ENCODE measurements at regions not wholly inside any gene's neighbourhood (a gene's known extent, or its start where the extent isn't known, plus 50 kb on each side); places are given as distances from the start of the nearest gene placed in this dataset.

DNA sequence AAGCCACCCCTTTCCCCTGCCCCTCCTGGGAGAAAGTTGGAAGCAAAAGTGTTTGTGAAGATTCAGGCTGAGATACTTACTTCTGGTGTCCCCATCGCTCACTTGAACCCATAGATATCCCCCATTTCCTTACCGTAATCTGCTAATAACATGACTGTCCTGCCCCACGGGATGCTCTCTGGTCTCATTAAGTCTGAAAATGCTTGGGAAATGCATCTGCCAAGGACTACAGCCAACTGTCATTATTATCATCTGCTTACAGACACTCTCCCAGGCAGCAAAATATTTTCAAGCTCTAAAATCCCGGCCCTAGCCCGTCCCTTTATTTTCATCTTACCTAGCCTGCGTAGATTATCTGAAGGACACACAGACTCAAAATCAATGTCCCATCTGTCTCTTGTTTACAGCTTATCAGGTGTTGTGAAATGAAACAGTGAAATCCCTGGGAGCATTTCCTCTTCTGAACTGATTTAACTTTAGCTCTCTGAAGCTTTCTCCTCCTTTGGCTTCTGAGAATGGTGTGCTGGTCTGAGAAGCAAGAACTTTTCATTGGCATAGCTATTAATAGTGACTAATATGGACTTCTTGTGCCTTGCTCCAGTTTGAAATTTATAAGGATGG is 126.9 kb upstream of the OSMR start:
- no peak for DNase-seq (ENCODE audit: low read depth)

DNA sequence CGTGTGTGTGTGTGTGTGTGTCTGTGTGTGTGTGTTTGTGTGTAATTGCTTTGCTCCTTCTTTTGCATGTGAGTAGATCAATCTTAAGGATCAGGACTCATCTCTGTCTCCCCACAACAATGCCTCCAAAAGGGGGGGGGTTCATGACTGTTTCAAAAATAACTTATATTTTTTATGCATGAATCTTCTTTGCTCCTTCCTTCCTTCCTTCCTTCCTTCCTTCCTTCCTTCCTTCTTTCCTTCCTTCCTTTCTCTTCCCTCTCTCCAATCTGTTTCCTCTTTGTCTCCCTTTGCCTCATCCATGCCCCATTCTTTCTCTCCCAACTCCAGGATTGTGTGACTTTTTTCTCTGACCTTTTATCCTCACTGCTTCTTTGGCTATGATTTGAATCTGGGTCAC is 126.4 kb upstream of the OSMR start:
- DNase-seq (ENCODE audit: low read depth): no peak

DNA sequence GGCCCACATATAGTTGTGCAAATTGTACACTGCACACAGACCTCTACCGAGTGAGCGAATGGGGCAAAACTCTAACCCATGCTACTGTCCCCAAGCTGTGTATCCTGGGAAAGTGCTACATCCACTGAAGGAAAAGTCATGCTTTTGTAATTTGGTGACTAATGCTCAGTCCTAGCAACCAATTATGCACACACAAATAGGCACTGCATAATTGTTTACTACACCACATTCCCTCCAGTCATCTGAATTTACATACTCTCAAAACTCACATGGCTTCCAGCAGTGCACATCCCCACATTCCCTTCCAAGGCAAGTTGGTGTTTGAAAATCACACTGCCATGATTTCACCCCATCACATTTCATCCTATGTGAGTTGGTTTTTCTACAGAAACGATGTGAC is 125.9 kb upstream of the OSMR start:
- peak; percentile 81 for DNase-seq (ENCODE audit: low read depth)

DNA sequence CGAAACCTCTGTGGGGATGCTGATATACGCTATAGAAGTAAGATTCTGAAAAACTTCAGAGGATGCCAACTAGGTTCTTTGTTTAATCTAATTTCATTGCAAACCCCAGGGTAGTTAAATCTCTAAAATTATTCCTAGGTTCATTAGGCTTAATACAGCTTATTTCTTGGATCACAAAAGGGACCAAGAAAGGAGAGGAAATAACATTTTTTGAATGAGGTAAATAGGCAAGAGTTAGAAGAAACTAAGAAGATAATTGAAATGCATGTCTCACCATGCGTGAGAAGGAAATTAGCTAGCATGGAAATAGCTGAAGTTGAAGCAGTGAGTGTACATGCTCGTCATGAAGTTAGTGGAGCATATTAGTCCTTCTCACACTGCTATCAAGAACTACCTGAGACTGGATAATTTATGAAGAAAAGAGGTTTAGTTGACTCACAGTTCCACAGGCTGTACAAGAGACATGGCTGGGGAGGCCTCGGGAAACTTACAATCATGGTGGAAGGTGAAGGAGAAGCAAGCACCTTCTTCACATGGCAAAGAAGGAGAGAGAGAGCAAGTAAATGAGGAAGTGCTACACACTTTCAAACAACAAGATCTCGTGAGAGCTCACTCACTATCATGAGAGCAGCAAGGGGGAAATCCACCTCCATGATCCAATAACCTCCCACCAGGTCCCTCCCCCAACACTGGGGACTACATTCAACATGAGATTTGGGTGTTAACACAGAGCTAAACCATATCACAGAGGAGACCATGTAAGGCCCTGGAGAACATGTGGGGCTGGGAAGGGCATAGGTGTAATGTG is 125.1 kb upstream of the OSMR start:
- no peak for DNase-seq (ENCODE audit: low read depth)

DNA sequence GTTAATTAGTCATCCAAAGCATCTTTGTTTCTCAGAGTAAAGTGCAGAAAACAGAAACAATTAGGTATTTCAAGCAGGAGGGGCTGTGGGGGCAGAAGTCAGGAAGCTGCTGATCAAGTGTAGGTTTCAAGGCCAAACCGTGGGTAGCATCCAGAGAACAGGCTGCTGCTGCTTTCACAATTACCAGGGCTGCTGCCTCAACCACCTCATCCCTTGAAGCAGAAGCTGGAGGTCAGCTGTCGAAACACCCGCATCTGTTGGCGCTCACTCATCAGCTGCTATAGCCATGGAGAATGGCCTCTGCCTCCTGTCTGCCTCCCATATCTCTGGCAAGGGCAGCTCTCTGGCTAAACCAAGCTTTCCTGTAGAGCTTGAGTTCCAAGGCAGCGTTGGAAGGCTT is 122.9 kb upstream of the OSMR start:
- DNase-seq (ENCODE audit: low read depth): peak; percentile 70

DNA sequence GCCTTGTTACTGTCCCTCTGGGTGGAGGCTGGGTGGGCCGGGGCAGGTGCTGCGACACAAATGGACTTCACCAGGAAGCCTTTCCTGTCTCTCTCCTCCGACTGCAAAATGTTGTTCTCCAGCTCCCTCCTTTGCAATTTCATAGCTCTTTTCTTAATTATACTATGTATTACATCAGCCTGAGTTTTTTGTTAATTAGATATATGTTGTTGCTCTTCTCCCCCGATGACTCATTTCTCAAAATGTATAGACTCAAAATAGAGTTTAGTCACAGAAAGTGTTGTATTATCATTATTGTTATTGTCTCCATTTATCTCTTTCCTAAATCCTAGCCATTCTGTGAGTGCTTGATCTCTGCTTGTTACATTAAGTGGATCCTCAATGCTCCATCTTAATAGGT is 122.4 kb upstream of the OSMR start:
- no peak for DNase-seq (ENCODE audit: low read depth)

DNA sequence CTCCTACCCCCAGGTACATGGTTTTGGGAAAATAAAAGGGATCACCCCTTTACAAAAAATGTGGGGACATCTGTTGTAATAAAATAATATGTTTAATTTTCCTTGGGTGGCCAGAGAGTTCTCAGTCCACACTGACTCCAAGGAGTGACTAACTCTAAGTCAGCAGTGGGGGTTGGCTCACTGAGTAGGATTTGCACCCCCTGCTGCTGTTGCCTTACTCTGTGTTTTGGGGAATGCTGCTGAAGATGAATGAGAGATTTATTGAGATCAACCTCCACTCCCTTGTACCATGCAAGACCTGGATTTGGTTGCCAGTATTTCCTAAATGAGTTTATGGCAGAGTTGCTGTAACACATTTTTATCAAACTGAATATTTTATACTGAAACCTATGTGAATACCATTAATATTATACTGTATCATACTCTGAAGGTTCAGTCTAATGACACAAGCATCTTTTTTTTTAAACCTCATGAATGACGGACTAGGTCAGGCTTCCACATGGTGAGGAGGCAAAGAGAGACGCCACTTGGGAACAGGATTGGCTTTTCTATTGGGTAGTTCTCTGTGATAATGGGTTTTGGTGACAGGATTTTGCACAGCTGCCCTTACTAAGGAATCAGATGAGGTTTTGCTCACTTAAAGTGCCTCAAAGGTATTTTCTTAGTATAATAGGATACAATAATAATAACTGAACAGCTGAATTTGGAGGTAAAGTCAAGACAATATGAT is 121.3 kb upstream of the OSMR start:
- peak; percentile 80 for DNase-seq (ENCODE audit: low read depth)

DNA sequence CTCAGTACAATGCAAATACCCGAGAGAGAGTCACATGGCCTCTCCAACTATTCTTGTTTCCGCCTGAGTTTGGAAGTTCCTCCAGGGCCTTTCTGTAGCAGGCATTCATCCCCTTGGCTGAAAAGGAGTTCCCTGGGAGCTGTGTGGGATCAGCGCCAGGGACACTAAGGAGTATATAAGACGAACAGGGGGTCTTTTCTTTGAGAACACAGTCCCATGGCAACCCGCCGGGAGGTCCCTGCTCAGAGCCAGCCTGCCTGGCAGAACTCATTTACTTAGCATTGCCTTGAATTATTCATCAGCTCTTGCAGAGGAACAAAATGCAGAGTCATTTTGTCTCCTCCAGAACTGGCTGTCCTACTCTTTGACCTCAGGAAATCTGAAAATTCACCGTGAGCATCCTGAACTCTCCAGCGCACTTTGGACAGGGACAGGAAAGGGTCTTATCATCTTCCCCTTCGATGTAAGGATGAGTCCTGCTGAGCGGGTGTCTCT is 120.4 kb upstream of the OSMR start:
- DNase-seq (ENCODE audit: low read depth): no peak

DNA sequence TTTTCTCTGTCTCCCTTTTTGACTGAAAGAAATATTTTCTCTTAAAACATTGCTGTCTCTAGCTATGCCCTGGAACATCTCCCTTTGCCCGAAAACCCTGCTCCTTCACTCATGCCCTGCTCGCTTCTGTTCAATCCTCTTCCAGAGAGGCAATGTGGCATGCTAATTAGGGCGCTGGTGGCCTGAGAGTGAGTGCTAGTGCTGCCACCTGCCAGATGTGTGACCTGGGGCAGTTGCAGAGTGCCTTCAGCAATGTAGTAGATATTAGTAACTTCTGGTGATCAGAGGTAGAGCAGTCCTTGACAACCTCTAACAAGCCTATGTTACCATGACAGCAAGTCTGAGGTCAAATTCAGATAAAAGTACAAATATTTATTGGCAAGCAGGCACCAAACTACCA is 119.5 kb upstream of the OSMR start:
- DNase-seq (ENCODE audit: low read depth): no peak

DNA sequence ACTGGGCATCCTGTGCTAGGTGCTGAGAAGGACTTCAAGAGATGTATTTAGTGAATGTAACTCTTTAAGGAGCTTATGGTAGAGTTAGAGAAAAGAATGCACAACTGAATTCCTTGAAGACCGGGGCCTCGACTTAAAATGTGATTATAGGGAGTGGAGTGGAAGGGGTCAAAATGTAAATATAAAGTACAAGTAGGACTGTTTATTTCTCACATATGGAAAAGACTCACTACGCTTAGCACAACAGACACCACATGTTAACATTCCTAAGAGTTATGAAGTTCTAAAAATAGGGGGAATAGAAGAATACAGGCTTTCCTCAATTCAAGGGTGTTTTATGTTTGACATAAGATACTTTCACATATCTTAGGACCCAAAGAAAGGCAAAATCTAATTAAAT is 117.8 kb upstream of the OSMR start:
- DNase-seq (ENCODE audit: low read depth): no peak

DNA sequence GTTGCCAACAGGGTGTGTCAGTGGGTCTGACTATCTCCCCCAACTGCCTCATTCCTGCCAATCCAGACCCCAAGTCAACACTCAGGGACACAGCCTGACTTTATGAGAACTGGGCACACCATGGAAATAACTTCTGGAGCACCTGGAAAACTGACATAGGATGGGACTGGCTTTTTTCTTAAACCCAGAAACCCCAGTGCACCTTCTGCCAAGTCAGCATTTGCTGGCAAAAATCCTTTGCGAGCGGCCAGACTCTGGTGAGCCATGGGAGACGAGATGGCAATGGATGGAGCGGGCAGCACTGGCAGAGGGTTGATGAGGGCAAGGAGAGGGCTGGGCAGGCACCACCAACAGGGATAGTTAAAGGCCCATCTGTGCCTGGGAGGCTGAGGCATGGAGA is 114.4 kb upstream of the OSMR start:
- no peak for DNase-seq (ENCODE audit: low read depth)

DNA sequence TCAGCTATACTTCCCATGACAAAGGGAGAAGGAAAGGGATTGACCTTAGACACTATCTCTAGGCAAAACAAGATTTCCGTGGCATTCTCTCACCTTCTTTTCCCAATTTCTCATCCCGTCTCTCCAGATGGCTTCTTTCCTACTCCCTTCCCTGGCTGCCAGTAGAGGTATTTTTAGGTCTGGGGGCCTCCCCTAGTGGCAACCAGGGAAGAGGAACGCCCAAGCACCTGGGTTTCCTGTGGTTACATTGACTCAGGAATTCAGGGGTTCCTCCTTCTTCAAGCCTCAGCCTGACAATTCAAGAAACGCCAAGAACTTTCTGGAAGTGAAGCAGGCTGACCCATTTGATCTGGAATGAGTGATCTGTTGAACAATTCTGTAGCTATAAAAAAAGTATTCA is 111.5 kb upstream of the OSMR start:
- DNase-seq (ENCODE audit: low read depth): no peak

DNA sequence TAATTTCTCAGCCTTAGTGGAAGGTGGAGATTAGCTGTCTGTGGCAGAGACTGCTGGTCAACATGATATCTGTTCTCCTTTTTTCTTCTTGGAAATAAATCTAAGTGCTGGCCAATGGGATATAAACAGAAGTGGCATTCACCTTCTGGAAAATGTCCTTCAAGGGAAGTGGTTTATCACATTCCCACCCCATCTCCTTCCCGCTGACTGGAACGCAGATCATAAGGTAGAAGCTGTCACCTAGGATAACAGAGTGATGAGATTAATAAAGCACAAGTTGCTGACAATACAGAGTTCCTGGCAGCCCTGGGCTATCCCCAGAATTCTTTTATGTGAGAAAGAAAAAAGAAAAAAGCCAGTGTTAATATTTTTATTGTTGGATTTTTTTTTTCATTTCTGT is 109.7 kb upstream of the OSMR start:
- DNase-seq (ENCODE audit: low read depth): no peak

DNA sequence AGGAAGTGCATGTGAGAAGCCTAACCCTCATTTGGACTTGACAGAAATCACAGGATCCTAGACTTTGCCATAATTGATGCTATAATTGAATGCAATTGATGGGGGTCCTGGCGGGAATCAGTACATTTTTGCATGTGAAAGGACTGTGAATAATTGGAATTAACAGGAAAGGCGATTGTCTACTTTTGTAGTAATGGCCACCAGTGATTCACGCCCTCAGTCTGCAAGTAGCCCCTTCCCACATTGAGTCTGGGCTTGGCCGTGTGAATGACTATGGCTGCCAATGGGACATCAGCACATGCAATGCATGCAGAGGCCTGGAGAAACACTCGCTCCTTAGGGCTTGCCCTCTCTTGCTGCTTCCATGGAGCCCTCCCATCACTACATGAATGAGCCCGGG is 107.8 kb upstream of the OSMR start:
- no peak for DNase-seq (ENCODE audit: low read depth)

DNA sequence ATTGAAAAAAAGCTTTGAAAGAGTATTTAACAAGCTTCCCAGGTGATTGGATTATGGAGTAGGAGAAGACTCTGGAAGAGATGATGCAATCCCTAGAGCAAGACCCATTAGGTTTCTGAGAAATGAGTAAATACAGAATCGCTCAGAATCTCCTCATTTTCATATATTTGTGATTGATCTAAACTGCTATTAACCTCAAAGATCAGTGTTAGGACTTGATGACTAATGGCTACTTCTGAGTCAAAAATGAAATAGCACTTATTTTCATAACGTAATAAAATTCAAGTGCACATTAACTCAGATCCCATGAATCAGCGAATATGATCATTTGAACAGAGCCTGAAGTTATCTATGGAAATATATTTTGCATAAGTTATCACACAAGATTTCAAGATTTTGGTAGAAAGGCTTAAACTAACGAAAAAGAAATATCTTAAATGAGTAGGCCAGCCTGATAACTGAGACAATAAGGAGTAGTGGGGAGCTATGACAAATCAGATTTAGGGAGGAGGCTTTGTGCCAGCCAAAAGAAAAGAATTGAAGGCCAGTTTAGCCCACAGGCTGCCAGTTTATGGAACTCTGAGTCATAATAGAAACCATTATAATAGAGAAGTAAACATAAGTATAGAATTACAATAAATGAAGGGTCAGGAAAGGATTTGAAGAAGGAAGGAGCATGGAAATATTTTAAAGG is 106.7 kb upstream of the OSMR start:
- DNase-seq (ENCODE audit: low read depth): peak; percentile 85

DNA sequence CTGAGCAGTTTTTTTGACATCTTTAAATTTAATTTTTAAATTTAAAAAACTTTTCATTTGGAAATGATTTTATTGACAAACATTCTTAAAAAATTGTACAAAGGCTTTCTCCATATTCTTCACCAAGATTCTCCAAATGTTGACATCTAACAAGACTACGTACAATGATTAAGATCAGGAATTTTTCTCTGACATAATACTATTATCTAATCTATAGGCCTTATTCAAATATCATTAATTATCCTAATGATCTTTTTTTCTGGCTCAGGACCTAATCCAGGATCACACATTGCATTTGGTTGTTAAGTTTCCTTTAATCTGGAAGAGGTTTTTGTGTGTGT is 106.1 kb upstream of the OSMR start:
- DNase-seq (ENCODE audit: low read depth): no peak

DNA sequence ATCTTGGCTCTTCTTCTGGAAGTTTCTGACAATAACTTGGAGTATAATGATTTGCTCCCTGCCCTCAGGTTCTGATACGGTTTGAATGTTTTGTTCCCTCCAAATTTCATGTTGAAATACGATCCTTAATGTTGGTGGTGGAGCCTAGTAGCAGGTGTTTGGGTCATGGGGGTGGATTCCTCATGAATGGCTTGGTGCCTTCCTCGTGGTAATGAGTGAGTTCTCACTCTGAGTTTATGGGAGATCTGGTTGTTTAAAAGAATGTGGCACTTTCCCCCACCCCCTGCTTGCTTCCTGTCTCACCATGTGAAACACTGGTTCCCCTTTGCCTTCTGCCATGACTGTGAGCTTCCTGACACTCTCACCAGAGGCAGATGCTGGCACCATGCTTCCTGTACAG is 103.0 kb upstream of the OSMR start:
- no peak for DNase-seq (ENCODE audit: low read depth)

DNA sequence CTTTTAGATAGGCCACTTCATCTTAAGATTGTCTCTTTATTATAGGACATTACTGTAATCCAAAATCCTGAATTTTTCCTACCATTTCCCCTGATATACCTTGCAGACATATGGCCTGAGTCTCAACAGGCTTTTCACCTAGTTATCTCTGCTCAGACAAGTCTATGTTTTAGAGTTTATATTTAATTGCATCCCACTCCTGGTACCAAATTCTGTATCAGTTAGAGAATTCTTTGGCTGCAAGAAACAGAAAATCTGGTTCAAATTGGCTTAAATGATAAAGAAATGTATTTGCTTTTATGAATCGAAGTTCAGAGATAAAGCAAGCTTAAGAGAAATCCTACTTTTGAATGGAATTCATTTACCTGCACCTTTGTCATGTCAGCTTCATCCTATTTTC is 102.2 kb upstream of the OSMR start:
- no peak for DNase-seq (ENCODE audit: low read depth)

DNA sequence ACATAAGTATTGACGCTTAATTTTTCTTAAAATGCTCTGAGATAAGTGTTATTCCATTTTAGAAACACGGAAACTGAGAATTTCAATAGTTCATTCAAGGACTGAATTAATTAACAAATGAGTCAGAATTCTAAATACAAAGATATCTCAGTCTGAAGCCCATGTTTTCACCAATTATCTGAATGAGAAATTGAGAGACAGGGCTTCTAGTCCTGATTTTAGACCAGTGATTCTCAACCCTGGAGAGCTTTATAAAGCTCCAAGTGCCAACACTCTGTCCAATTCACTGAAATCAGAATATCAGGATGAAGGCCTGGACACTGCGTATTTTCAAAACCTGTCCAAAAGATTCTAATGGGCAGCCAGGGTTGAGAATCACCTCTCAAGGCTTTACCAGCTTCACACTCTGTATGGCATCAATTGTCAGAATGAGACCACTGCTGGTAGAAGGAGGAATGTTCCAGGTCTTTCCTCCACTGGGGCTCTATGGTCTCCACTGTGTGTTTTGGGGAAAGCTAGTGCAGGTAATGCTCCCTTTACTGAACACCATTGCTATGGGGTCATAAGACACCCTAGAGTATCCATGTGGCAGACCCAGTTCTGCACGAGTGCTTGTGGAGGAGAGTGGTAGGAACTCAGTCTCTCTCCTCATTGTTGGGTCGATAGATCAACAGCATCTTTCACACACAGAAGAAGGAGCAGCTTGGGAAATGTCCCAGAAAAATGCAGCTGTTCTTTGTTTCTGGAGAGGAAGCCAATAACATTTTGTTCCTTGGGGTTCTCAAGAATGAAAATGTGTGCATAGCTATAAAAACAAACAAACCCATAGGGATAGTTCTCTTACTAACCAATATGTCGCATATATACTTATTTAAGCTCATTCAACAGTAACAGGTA is 99.7 kb upstream of the OSMR start:
- peak; percentile 83 for DNase-seq (ENCODE audit: low read depth)

DNA sequence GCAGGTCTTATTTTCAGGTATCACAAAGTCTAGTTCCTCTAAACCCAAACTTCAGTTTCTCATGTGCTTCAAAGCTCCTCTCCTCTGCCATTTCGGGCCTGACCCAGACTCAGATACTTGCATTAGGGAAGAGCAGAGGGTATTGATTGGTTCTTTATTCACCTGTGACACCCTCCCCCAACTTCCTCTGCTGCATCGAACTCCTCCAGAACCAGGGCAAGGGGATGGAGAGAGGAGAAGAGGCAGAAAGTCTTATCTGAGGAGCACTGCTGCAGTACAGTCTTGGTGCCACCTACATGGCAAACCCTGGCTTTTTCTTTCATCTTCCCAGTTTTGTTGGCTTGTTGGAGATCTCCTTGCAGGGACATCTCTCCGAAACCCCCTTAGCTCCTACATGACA is 96.0 kb upstream of the OSMR start:
- DNase-seq (ENCODE audit: low read depth): no peak

DNA sequence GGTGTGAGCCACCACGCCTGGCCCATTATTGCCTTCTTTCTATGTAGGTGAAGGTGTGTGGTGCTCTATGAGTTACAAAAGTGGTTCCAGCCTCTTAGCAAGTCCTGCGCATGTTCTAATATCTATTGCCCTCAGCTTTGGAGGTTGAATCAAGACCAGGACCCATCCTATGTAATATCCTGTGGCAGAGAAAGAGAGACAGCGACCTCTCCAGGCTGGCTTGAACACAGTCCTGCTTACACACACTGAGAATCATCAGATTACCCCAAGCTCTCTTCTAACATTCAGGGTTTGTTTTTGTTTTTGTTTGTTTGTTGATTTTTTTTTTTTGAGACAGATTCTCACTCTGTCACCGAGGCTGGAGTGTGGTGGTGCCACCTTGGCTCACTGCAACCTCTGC is 94.7 kb upstream of the OSMR start:
- DNase-seq (ENCODE audit: low read depth): peak; percentile 22

All from LHCN-M2 (cell line).